ENCODE measurements at regions not wholly inside any gene's neighbourhood (a gene's known extent, or its start where the extent isn't known, plus 50 kb on each side); places are given as distances from the start of the nearest gene placed in this dataset.

GRCh38 chr10:131431978-131432690 lies 120.6 kb upstream of the TCERG1L start (continued):
- TF ChIP-seq, protein P1, sequence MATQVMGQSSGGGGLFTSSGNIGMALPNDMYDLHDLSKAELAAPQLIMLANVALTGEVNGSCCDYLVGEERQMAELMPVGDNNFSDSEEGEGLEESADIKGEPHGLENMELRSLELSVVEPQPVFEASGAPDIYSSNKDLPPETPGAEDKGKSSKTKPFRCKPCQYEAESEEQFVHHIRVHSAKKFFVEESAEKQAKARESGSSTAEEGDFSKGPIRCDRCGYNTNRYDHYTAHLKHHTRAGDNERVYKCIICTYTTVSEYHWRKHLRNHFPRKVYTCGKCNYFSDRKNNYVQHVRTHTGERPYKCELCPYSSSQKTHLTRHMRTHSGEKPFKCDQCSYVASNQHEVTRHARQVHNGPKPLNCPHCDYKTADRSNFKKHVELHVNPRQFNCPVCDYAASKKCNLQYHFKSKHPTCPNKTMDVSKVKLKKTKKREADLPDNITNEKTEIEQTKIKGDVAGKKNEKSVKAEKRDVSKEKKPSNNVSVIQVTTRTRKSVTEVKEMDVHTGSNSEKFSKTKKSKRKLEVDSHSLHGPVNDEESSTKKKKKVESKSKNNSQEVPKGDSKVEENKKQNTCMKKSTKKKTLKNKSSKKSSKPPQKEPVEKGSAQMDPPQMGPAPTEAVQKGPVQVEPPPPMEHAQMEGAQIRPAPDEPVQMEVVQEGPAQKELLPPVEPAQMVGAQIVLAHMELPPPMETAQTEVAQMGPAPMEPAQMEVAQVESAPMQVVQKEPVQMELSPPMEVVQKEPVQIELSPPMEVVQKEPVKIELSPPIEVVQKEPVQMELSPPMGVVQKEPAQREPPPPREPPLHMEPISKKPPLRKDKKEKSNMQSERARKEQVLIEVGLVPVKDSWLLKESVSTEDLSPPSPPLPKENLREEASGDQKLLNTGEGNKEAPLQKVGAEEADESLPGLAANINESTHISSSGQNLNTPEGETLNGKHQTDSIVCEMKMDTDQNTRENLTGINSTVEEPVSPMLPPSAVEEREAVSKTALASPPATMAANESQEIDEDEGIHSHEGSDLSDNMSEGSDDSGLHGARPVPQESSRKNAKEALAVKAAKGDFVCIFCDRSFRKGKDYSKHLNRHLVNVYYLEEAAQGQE (IDR thresholded peaks at IDR 0.05; ENCODE audit: borderline replicate concordance): no peak

- no peak overlapping the region for H3K4me2 ChIP-seq (ENCODE audit: low read length)
- H3K4me3 ChIP-seq (ENCODE audit: low read length): no peak overlapping the region
- H3K36me3 ChIP-seq (ENCODE audit: insufficient read depth, low read length): no peaks in the 10 kb centered on the region
- H4K20me1 ChIP-seq (ENCODE audit: insufficient read depth): no peaks in the 10 kb centered on the region
- H3K9me2 ChIP-seq (ENCODE audit: insufficient read depth, low read length): no peaks in the 10 kb centered on the region
- no peaks in the 10 kb centered on the region for H3K79me2 ChIP-seq (replicated peaks; ENCODE audit: insufficient read depth, low read length)
- TF ChIP-seq TAF1 (IDR thresholded peaks at IDR 0.05; ENCODE audit: low read depth) (no peak), POLR2AphosphoS5 (IDR thresholded peaks at IDR 0.05) (peak; percentile 39), EP300 (conservative IDR thresholded peaks at IDR 0.05; ENCODE audit: poor library complexity, severe bottlenecking) (peak; percentile 50)
- no peaks in the 10 kb centered on the region for H3F3A ChIP-seq (ENCODE audit: insufficient read depth, low read length, poor library complexity, severe bottlenecking)
- H2AFZ ChIP-seq (ENCODE audit: low read depth, low read length): no peak overlapping the region
- no peak overlapping the region for H3K27ac ChIP-seq (ENCODE audit: low read length)
- H3K9me3 ChIP-seq (ENCODE audit: low read length): no peaks in the 10 kb centered on the region
- no peak overlapping the region for H3K9ac ChIP-seq (ENCODE audit: low read length)
- H3K27me3 ChIP-seq (ENCODE audit: insufficient read depth, low read depth, low read length): no peaks in the 10 kb centered on the region
Measured at GRCh38 chr10:131433568-131433967, 122.0 kb upstream of the TCERG1L start.

- no peaks in the 10 kb centered on the region for H3K9me3 ChIP-seq (ENCODE audit: low read length)
- H4K20me1 ChIP-seq (ENCODE audit: insufficient read depth): no peaks in the 10 kb centered on the region
- TF ChIP-seq SMC3 (conservative IDR thresholded peaks at IDR 0.05; ENCODE audit: poor library complexity) (no peak), EZH2 (IDR thresholded peaks at IDR 0.05; ENCODE audit: borderline replicate concordance, insufficient read depth, low read length, poor library complexity, severe bottlenecking) (no peak), POLR2AphosphoS5 (IDR thresholded peaks at IDR 0.05) (no peak), TAF1 (IDR thresholded peaks at IDR 0.05; ENCODE audit: low read depth) (no peak), RAD21 (conservative IDR thresholded peaks at IDR 0.05) (no peak), EP300 (conservative IDR thresholded peaks at IDR 0.05; ENCODE audit: poor library complexity, severe bottlenecking) (no peak), MXI1 (conservative IDR thresholded peaks at IDR 0.05; ENCODE audit: poor library complexity, severe bottlenecking) (no peak)
- TF ChIP-seq, protein P2, sequence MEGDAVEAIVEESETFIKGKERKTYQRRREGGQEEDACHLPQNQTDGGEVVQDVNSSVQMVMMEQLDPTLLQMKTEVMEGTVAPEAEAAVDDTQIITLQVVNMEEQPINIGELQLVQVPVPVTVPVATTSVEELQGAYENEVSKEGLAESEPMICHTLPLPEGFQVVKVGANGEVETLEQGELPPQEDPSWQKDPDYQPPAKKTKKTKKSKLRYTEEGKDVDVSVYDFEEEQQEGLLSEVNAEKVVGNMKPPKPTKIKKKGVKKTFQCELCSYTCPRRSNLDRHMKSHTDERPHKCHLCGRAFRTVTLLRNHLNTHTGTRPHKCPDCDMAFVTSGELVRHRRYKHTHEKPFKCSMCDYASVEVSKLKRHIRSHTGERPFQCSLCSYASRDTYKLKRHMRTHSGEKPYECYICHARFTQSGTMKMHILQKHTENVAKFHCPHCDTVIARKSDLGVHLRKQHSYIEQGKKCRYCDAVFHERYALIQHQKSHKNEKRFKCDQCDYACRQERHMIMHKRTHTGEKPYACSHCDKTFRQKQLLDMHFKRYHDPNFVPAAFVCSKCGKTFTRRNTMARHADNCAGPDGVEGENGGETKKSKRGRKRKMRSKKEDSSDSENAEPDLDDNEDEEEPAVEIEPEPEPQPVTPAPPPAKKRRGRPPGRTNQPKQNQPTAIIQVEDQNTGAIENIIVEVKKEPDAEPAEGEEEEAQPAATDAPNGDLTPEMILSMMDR (IDR thresholded peaks at IDR 0.05; ENCODE audit: poor library complexity, severe bottlenecking): no peak
- TF ChIP-seq, protein P1 (IDR thresholded peaks at IDR 0.05; ENCODE audit: borderline replicate concordance): no peak
- H2AFZ ChIP-seq (ENCODE audit: low read depth, low read length): no peak overlapping the region
- H3K27ac ChIP-seq (ENCODE audit: low read length): no peak overlapping the region
- no peaks in the 10 kb centered on the region for H3K79me2 ChIP-seq (replicated peaks; ENCODE audit: insufficient read depth, low read length)
- no peak overlapping the region for H3K4me3 ChIP-seq (ENCODE audit: low read length)
- no peaks in the 10 kb centered on the region for H3K27me3 ChIP-seq (ENCODE audit: insufficient read depth, low read depth, low read length)
- no peak overlapping the region for H3K9ac ChIP-seq (ENCODE audit: low read length)
- no peak overlapping the region for H3K4me2 ChIP-seq (ENCODE audit: low read length)
- no peaks in the 10 kb centered on the region for H3K36me3 ChIP-seq (ENCODE audit: insufficient read depth, low read length)
- no peaks in the 10 kb centered on the region for H3F3A ChIP-seq (ENCODE audit: insufficient read depth, low read length, poor library complexity, severe bottlenecking)
- H3K9me2 ChIP-seq (ENCODE audit: insufficient read depth, low read length): no peaks in the 10 kb centered on the region
Measured at GRCh38 chr10:131435232-131435631, 123.7 kb upstream of the TCERG1L start.
